IMR-90 (cell line): ENCODE measurements at regions not wholly inside any gene's neighbourhood (a gene's known extent, or its start where the extent isn't known, plus 50 kb on each side); places are given as distances from the start of the nearest gene placed in this dataset.

Experiments used
- ATAC-seq: fragments of 200-7000 bp; cut with Tn5 transposase; 2 replicates; pipeline ENCODE4 v1.9.1; 2020; ENCODE audit warnings: low read depth, mild to moderate bottlenecking, moderate library complexity
- BruUV-seq: library from RNA; stranded (reverse); fragments of 400-500 nt; replicated peaks from 2 replicates; lab custom pipeline; 2021; lab: Mats Ljungman, UMichigan
- CTCF ChIA-PET: fragments of 300-600 bp; formaldehyde crosslinking; extraction: SDS; loops from one replicate; lab custom pipeline; 2021; ENCODE audit warnings: antibody characterized with exemption; lab: Yijun Ruan, JAX
- POLR2A ChIA-PET: fragments of 300-600 bp; sonication (Branson Sonifier 250); formaldehyde crosslinking; loops from one replicate; lab custom pipeline; 2022; ENCODE audit warnings: antibody characterized with exemption; ENCODE audit not compliant: unreplicated experiment; lab: Charles Lee
- DNase-seq: peaks from one replicate; pipeline ENCODE4 v3.0.0; 2013
- H2AFZ ChIP-seq: replicated peaks from 2 replicates; pipeline ENCODE3; 2013; ENCODE audit warnings: low read length, mild to moderate bottlenecking; ENCODE audit not compliant: poor library complexity
- H2AK5ac ChIP-seq: 2 replicates; pipeline ENCODE4 v1.6.1; 2013; ENCODE audit warnings: low read depth, low read length, inconsistent platforms
- H2AK9ac ChIP-seq: replicated peaks from 2 replicates; pipeline ENCODE3; 2013; ENCODE audit warnings: mild to moderate bottlenecking, low read depth, low read length, moderate library complexity; ENCODE audit not compliant: poor library complexity
- H2BK120ac ChIP-seq: 2 replicates; pipeline ENCODE4 v1.6.1; 2013; ENCODE audit warnings: low read depth, low read length, inconsistent platforms
- H2BK15ac ChIP-seq: 3 replicates; pipeline ENCODE4 v1.6.1; 2013; ENCODE audit warnings: low read depth, low read length, inconsistent platforms
- H2BK20ac ChIP-seq: 2 replicates; pipeline ENCODE4 v1.6.1; 2013; ENCODE audit warnings: low read depth, mild to moderate bottlenecking, inconsistent platforms, low read length, moderate library complexity
- H2BK5ac ChIP-seq: 2 replicates; pipeline ENCODE4 v1.6.1; 2013; ENCODE audit warnings: mild to moderate bottlenecking, low read depth, low read length, inconsistent platforms; ENCODE audit not compliant: poor library complexity, severe bottlenecking
- H3K14ac ChIP-seq: replicated peaks from 2 replicates; pipeline ENCODE4 v1.6.1; 2013; ENCODE audit warnings: low read depth, low read length, inconsistent platforms
- H3K18ac ChIP-seq: 2 replicates; pipeline ENCODE4 v1.6.1; 2013; ENCODE audit warnings: low read depth, low read length, control low read depth
- H3K23ac ChIP-seq: 2 replicates; pipeline ENCODE4 v1.6.1; 2013; ENCODE audit warnings: low read depth, low read length, inconsistent platforms
- H3K27ac ChIP-seq: 2 replicates; pipeline ENCODE4 v1.5.1; 2013; ENCODE audit warnings: mild to moderate bottlenecking, control low read depth, low read length; ENCODE audit not compliant: insufficient read depth
- H3K27me3 ChIP-seq: 2 replicates; pipeline ENCODE4 v1.6.1; 2013; ENCODE audit warnings: low read length; ENCODE audit not compliant: control insufficient read depth, insufficient read depth
- H3K36me3 ChIP-seq: 2 replicates; pipeline ENCODE4 v1.6.1; 2013; ENCODE audit warnings: low read length, mixed read lengths; ENCODE audit not compliant: control insufficient read depth, insufficient read depth
- H3K4ac ChIP-seq: 2 replicates; pipeline ENCODE4 v1.6.1; 2013; ENCODE audit warnings: low read depth, low read length, inconsistent platforms
- H3K4me1 ChIP-seq: 2 replicates; pipeline ENCODE4 v1.6.1; 2013; ENCODE audit warnings: low read length, mixed read lengths; ENCODE audit not compliant: control insufficient read depth, insufficient read depth
- H3K4me2 ChIP-seq: 2 replicates; pipeline ENCODE4 v1.6.1; 2013; ENCODE audit warnings: low read depth, mild to moderate bottlenecking, control low read depth, low read length, moderate library complexity
- H3K4me3 ChIP-seq: 2 replicates; pipeline ENCODE4 v1.5.1; 2013; ENCODE audit warnings: low read depth, mild to moderate bottlenecking, control low read depth, low read length, moderate library complexity; ENCODE audit not compliant: insufficient read depth
- H3K56ac ChIP-seq: 2 replicates; pipeline ENCODE4 v1.6.1; 2013; ENCODE audit warnings: low read length, inconsistent platforms; ENCODE audit not compliant: insufficient read depth; ENCODE audit errors: extremely low read depth
- H3K79me1 ChIP-seq, 2 experiments: 2 replicates each; pipeline ENCODE4 v1.6.1; 2013; ENCODE audit warnings: low read length in 2 of 2, inconsistent platforms in 1 of 2, low read depth in 1 of 2
- H3K9ac ChIP-seq: 2 replicates; pipeline ENCODE4 v1.6.1; 2013; ENCODE audit warnings: low read depth, low read length, control low read depth
- H3K9me1 ChIP-seq: 2 replicates; pipeline ENCODE4 v1.6.1; 2013; ENCODE audit warnings: low read length, inconsistent platforms; ENCODE audit not compliant: insufficient read depth
- H3K9me3 ChIP-seq: 2 replicates; pipeline ENCODE4 v1.6.1; 2013; ENCODE audit warnings: low read length; ENCODE audit not compliant: control insufficient read depth, insufficient read depth
- H4K20me1 ChIP-seq: 2 replicates; pipeline ENCODE4 v1.6.1; 2013; ENCODE audit warnings: low read length, inconsistent platforms; ENCODE audit not compliant: insufficient read depth
- H4K5ac ChIP-seq: 2 replicates; pipeline ENCODE4 v1.6.1; 2013; ENCODE audit warnings: mild to moderate bottlenecking, low read depth, low read length, control low read depth
- H4K8ac ChIP-seq, 2 experiments: 2 replicates each; pipeline ENCODE4 v1.6.1; 2013; ENCODE audit warnings: low read depth in 2 of 2, low read length in 2 of 2, control low read depth in 1 of 2, inconsistent platforms in 1 of 2
- H4K91ac ChIP-seq: 2 replicates; pipeline ENCODE4 v1.6.1; 2013; ENCODE audit warnings: low read depth, low read length, inconsistent platforms; ENCODE audit not compliant: insufficient read depth
- BHLHE40 ChIP-seq: fragments of 150-350 bp; IDR thresholded peaks from 2 replicates; pipeline ENCODE4 v1.6.1; 2016; ENCODE audit warnings: mild to moderate bottlenecking, low read depth, low read length
- CHD1 ChIP-seq: IDR thresholded peaks from 2 replicates; pipeline ENCODE4 v1.6.1; 2012; ENCODE audit warnings: low read depth, low read length, improper control_type of control experiment
- FOS ChIP-seq: fragments of 150-350 bp; IDR thresholded peaks from 2 replicates; pipeline ENCODE4 v1.6.1; 2016; ENCODE audit warnings: low read depth, low read length
- MAFK ChIP-seq: IDR thresholded peaks from 2 replicates; pipeline ENCODE4 v1.6.1; 2012; ENCODE audit warnings: low read depth, low read length, improper control_type of control experiment
- NFE2L2 ChIP-seq: fragments of 150-350 bp; IDR thresholded peaks from 2 replicates; pipeline ENCODE4 v1.6.1; 2016; ENCODE audit warnings: low read depth, mild to moderate bottlenecking, low read length
- POLR2A ChIP-seq: IDR thresholded peaks from 2 replicates; pipeline ENCODE4 v1.6.1; 2012; ENCODE audit warnings: mild to moderate bottlenecking, low read depth, low read length
- WGBS, 2 experiments: methylation state at CpG; one replicate each; pipeline versions ENCODE4 v1.1.5 to v1.1.7; 2013; ENCODE audit warnings: missing lambda C conversion rate in 2 of 2; ENCODE audit not compliant: insufficient read length in 1 of 2; ENCODE audit errors: extremely low coverage in 2 of 2; 5-methylcytosine and 5-hydroxymethylcytosine counted together
- dilution Hi-C: fragments of 300-500 bp; cut with HindIII; formaldehyde crosslinking; loops from one replicate; pipeline ENCODE4 v1.14.3; 2018; ENCODE audit warnings: low sequenced_read_pairs; ENCODE audit not compliant: unreplicated experiment
- in situ Hi-C: fragments of 300-500 bp; cut with MboI; formaldehyde crosslinking; loops from 3 replicates; pipeline ENCODE4 v1.14.3; 2019; ENCODE audit warnings: low sequenced_read_pairs, inconsistent platforms, mixed read lengths
- intact Hi-C: fragments of 100-400 bp; cut with micrococcal nuclease; formaldehyde crosslinking; loops from 2 replicates; pipeline ENCODE4 v1.10.0; 2022
- TF ChIP-seq, protein P1 (sequence below): fragments of 150-350 bp; IDR thresholded peaks from 2 replicates; pipeline ENCODE4 v1.6.1; 2016; ENCODE audit warnings: low read depth, mild to moderate bottlenecking, low read length, moderate library complexity, borderline replicate concordance
- TF ChIP-seq, protein P2 (sequence below): fragments of 150-350 bp; IDR thresholded peaks from 2 replicates; pipeline ENCODE4 v1.6.1; 2017; ENCODE audit warnings: mild to moderate bottlenecking, antibody characterized with exemption, low read length, low read depth

DNA sequence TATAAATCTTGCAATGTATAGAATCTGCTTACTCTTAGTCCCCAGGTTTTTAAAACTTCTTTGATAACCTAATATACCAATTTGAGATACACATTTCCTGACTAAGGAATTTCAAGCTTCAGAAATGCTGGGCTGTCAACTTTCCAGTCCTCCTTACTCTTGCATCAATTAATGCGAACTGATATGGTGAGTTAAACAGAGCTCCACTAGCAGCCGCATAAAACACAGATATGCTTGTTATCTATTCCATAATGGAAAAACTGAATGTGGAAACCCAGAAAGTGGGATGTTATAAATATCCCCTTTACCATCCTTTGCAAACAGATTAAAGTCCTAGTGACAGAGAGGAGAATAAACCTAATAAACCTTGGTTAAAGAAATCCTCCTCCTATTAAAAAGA is 1913.7 kb downstream of the STIM2 start:
- no peak overlapping the region for H4K8ac ChIP-seq
- no peak overlapping the region for H3K4me2 ChIP-seq
- DNase-seq (no peak), ATAC-seq (no peak)
- H3K14ac ChIP-seq = no peak overlapping the region
- H3K56ac ChIP-seq = no peak overlapping the region
- POLR2A ChIA-PET = no interaction called here
- no peak overlapping the region for H2BK15ac ChIP-seq
- no peak overlapping the region for H4K91ac ChIP-seq
- no peaks in the 10 kb centered on the region for H3K36me3 ChIP-seq
- no peak overlapping the region for H2AK5ac ChIP-seq
- H2BK5ac ChIP-seq = no peak overlapping the region
- no peaks in the 10 kb centered on the region for H3K9me1 ChIP-seq
- H3K4me3 ChIP-seq = no peak overlapping the region
- WGBS, 2 experiments = no CpG with 5 or more reads among the region's 2 CpGs
- no peak overlapping the region for H2AK9ac ChIP-seq
- no peaks in the 10 kb centered on the region for H3K27me3 ChIP-seq
- no peaks in the 10 kb centered on the region for H3K9me3 ChIP-seq
- no peak overlapping the region for H2BK120ac ChIP-seq
- BruUV-seq = no TSS peak
- 0 out of 2 replicates have a peak, but pooled peaks cover 2% of the 10 kb centered on the region for H3K4me1 ChIP-seq
- intact Hi-C loops = no loop called here
- H2BK20ac ChIP-seq = no peak overlapping the region
- TF ChIP-seq, protein P1, sequence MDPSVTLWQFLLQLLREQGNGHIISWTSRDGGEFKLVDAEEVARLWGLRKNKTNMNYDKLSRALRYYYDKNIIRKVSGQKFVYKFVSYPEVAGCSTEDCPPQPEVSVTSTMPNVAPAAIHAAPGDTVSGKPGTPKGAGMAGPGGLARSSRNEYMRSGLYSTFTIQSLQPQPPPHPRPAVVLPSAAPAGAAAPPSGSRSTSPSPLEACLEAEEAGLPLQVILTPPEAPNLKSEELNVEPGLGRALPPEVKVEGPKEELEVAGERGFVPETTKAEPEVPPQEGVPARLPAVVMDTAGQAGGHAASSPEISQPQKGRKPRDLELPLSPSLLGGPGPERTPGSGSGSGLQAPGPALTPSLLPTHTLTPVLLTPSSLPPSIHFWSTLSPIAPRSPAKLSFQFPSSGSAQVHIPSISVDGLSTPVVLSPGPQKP = no peak
- TF ChIP-seq, protein P2, sequence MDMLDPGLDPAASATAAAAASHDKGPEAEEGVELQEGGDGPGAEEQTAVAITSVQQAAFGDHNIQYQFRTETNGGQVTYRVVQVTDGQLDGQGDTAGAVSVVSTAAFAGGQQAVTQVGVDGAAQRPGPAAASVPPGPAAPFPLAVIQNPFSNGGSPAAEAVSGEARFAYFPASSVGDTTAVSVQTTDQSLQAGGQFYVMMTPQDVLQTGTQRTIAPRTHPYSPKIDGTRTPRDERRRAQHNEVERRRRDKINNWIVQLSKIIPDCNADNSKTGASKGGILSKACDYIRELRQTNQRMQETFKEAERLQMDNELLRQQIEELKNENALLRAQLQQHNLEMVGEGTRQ = no peak
- TF ChIP-seq FOS (no peak), MAFK (no peak), BHLHE40 (no peak), NFE2L2 (no peak), POLR2A (no peak), CHD1 (no peak)
- H3K9ac ChIP-seq = no peak overlapping the region
- no peak overlapping the region for H3K23ac ChIP-seq
- no peak overlapping the region for H4K5ac ChIP-seq
- no peak overlapping the region for H3K4ac ChIP-seq
- H3K27ac ChIP-seq = no peak overlapping the region
- CTCF ChIA-PET = no interaction called here
- in situ Hi-C loops = no loop called here
- H2AFZ ChIP-seq = no peak overlapping the region
- dilution Hi-C loops = no loop called here
- H3K18ac ChIP-seq = no peak overlapping the region
- no peaks in the 10 kb centered on the region for H3K79me1 ChIP-seq
- H4K20me1 ChIP-seq = no peaks in the 10 kb centered on the region
